A673 (cell line): ENCODE measurements at regions not wholly inside any gene's neighbourhood (a gene's known extent, or its start where the extent isn't known, plus 50 kb on each side); places are given as distances from the start of the nearest gene placed in this dataset.

Experiments
- BruUV-seq: library from RNA; stranded (reverse); fragments of 400-500 nt; replicated peaks from 2 replicates; lab custom pipeline; 2021; lab: Mats Ljungman, UMichigan
- CTCF ChIA-PET: fragments of 300-600 bp; sonication (Branson Sonifier 250); formaldehyde crosslinking; loops from one replicate; lab custom pipeline; 2022; ENCODE audit warnings: antibody characterized with exemption; lab: Charles Lee
- POLR2A ChIA-PET: fragments of 300-600 bp; sonication (Branson Sonifier 250); formaldehyde crosslinking; loops from one replicate; lab custom pipeline; 2022; ENCODE audit warnings: antibody characterized with exemption; ENCODE audit not compliant: low non-redundant PET; lab: Charles Lee
- DNase-seq: peaks from one replicate; pipeline ENCODE4 v3.0.0-alpha.2; 2015; ENCODE audit warnings: low spot score
- H3K27ac ChIP-seq: fragments of 200-600 bp; sonication (generic); 2 replicates; pipeline ENCODE4 v1.5.1; 2016; ENCODE audit warnings: mixed run types, low read depth, mild to moderate bottlenecking, mixed read lengths, antibody characterized with exemption, low read length; ENCODE audit not compliant: poor library complexity, severe bottlenecking
- H3K27me3 ChIP-seq: fragments of 200-600 bp; sonication (generic); replicated peaks from 2 replicates; pipeline ENCODE4 v1.6.1; 2017; ENCODE audit warnings: mixed run types, low read depth, mild to moderate bottlenecking, mixed read lengths, antibody characterized with exemption, low read length; ENCODE audit not compliant: insufficient read depth, poor library complexity
- H3K36me3 ChIP-seq: fragments of 200-600 bp; sonication (generic); 2 replicates; pipeline ENCODE4 v1.6.1; 2016; ENCODE audit warnings: mixed run types, mild to moderate bottlenecking, mixed read lengths, antibody characterized with exemption, low read length; ENCODE audit not compliant: insufficient read depth, poor library complexity, severe bottlenecking
- H3K4me1 ChIP-seq: fragments of 200-600 bp; sonication (generic); 2 replicates; pipeline ENCODE4 v1.6.1; 2017; ENCODE audit warnings: mixed run types, mild to moderate bottlenecking, mixed read lengths, antibody characterized with exemption, low read length; ENCODE audit not compliant: insufficient read depth, poor library complexity, severe bottlenecking
- H3K4me3 ChIP-seq: fragments of 200-600 bp; sonication (generic); 2 replicates; pipeline ENCODE4 v1.5.1; 2016; ENCODE audit warnings: low read depth, mixed run types, mild to moderate bottlenecking, mixed read lengths, low read length; ENCODE audit not compliant: poor library complexity, severe bottlenecking
- H3K9me3 ChIP-seq: fragments of 200-600 bp; sonication (generic); 2 replicates; pipeline ENCODE4 v1.6.1; 2016; ENCODE audit warnings: mixed run types, low read depth, mild to moderate bottlenecking, mixed read lengths, antibody characterized with exemption, low read length; ENCODE audit not compliant: poor library complexity, severe bottlenecking
- EZH2 ChIP-seq: fragments of 200-600 bp; sonication (generic); IDR thresholded peaks from 2 replicates; pipeline ENCODE4 v1.6.1; 2017; ENCODE audit warnings: borderline replicate concordance, low read depth, mild to moderate bottlenecking, mixed read lengths, antibody characterized with exemption, low read length; ENCODE audit not compliant: poor library complexity, severe bottlenecking
- intact Hi-C: fragments of 100-400 bp; cut with micrococcal nuclease; formaldehyde crosslinking; loops from one replicate; pipeline ENCODE4 v1.10.0; 2022; ENCODE audit not compliant: unreplicated experiment
- TF ChIP-seq, protein P1 (sequence below): fragments of 300-800, 200-600 bp; sonication (generic); conservative IDR thresholded peaks from 2 replicates; pipeline ENCODE4 v1.5.1; 2017; ENCODE audit warnings: low read depth, mild to moderate bottlenecking, antibody characterized with exemption, low read length, moderate library complexity, mixed read lengths

DNA sequence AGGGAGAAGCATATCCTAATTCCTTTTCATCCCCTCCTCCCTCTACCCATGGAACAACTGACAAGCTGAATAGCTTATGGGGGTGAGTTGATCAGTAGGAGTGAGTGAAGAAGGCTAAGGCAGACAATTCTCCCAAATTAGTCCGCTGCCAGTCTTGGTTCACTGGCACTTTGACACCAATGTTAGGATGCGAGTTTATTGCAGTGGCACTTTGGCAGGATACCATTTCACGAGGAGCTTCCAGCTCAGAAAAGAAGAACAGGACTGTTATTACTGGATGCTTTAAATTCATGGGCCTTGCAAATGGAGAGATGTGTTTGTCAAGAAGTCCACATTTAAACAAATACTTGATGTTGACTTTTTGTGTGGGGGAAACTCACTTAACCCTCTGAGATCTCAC lies 427.6 kb downstream of the NR2F1-AS1 start:
- Histone ChIP-seq H3K27ac (no peak overlapping the region), H3K9me3 (no peaks in the 10 kb centered on the region)
- CTCF ChIA-PET: no interaction called here

DNA sequence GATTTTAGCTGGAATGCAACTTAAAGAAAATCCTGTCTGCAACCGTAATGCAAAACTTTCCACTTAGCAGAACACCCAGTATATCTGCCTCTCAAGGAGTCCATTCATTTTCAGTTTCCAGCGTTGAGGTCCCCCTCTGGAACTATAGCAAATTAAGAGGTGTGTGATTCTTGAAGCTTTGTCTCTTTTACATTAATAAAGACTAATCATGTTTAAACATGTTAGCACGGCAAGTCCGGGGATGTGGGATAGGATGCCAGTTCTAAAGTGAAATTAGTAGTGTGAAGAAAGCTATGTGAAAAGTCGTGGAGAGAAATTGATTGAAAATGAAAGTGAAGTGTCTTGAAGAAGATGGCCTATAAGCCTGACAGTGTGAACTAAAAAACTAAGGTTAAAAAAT lies 429.1 kb downstream of the NR2F1-AS1 start:
- POLR2A ChIA-PET: interaction anchor here (0.6 kb wide), 1 partner anchor 434 kb away, joined by 9 read pairs; no protein-coding TSS in a partner anchor
- Histone ChIP-seq H3K9me3 (no peaks in the 10 kb centered on the region), H3K4me3 (no peak overlapping the region), H3K27ac (no peak overlapping the region), H3K27me3 (no peaks in the 10 kb centered on the region), H3K36me3 (no peaks in the 10 kb centered on the region), H3K4me1 (no peaks in the 10 kb centered on the region)
- TF ChIP-seq EZH2: no peak
- intact Hi-C loops: no loop called here
- BruUV-seq: no TSS peak
- no peak for DNase-seq
- CTCF ChIA-PET: no interaction called here

More for the DNA sequence above, 427.6 kb downstream of the NR2F1-AS1 start:
- Histone ChIP-seq H3K4me1 (no peaks in the 10 kb centered on the region), H3K36me3 (no peaks in the 10 kb centered on the region), H3K4me3 (no peak overlapping the region), H3K27me3 (no peaks in the 10 kb centered on the region)
- no TSS peak for BruUV-seq
- no peak for TF ChIP-seq EZH2
- TF ChIP-seq, protein P1, sequence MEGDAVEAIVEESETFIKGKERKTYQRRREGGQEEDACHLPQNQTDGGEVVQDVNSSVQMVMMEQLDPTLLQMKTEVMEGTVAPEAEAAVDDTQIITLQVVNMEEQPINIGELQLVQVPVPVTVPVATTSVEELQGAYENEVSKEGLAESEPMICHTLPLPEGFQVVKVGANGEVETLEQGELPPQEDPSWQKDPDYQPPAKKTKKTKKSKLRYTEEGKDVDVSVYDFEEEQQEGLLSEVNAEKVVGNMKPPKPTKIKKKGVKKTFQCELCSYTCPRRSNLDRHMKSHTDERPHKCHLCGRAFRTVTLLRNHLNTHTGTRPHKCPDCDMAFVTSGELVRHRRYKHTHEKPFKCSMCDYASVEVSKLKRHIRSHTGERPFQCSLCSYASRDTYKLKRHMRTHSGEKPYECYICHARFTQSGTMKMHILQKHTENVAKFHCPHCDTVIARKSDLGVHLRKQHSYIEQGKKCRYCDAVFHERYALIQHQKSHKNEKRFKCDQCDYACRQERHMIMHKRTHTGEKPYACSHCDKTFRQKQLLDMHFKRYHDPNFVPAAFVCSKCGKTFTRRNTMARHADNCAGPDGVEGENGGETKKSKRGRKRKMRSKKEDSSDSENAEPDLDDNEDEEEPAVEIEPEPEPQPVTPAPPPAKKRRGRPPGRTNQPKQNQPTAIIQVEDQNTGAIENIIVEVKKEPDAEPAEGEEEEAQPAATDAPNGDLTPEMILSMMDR: no peak
- intact Hi-C loops: no loop called here
- POLR2A ChIA-PET: interaction anchor here (0.6 kb wide), 1 partner anchor 859 kb away, joined by 3 read pairs; no protein-coding TSS in a partner anchor
- no peak for DNase-seq

DNA sequence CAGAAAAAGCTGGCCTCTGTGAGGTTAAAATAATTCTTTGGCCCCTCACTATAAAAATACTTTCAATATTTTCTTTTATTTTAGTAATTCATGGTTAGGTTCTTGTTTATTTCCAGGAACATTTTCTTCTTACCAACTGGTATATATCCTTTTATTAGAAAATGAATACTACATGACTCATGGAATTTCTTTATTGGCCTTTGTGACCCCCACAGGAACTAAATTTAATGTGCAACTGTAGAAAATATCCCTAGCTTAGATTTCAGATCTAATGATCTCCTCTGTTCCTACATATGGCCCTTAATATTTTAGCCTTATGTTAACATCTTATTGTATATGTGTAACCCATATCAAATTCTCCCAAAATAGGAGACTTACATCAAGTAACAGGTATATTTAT lies 429.9 kb downstream of the NR2F1-AS1 start:
- Histone ChIP-seq H3K4me3 (no peak overlapping the region), H3K27ac (no peak overlapping the region), H3K36me3 (no peaks in the 10 kb centered on the region), H3K4me1 (no peaks in the 10 kb centered on the region), H3K9me3 (no peaks in the 10 kb centered on the region), H3K27me3 (no peaks in the 10 kb centered on the region)
- TF ChIP-seq EZH2: no peak
- TF ChIP-seq, protein P1: no peak
- DNase-seq: no peak
- ChIA-PET CTCF (no interaction called here), POLR2A (interaction anchor here (0.6 kb wide), 1 partner anchor 435 kb away, joined by 9 read pairs; no protein-coding TSS in a partner anchor)
- BruUV-seq: no TSS peak
- intact Hi-C loops: no loop called here
